ENCODE measurements at regions not wholly inside any gene's neighbourhood (a gene's known extent, or its start where the extent isn't known, plus 50 kb on each side); places are given as distances from the start of the nearest gene placed in this dataset.
"Not testable (repeated sequence)": the region's sequence is repeated elsewhere in the genome, so short reads cannot be mapped to it uniquely, and the experiment has no call there.

DNA sequence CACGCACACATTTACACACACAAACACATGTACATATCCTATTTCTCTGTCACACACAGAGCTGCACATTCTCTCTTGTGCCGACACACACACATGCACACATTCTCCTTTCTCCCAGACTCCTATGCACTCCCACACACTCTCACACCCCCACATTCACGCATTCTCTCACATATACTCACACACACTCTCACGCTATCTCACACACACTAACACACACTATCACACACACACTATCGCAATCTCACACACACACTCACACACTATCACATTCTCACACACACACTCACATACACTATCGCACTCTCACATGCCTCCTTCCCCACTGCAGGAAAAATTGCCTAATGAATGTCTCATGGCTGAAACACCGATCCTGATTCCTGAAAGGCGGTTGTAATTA, 450.7 kb downstream of the AACS start:
- DNase-seq, result no peak

- no peak for DNase-seq
These were observed 452.8 kb downstream of the AACS start for GRCh38 chr12:125518074-125518473.

DNA sequence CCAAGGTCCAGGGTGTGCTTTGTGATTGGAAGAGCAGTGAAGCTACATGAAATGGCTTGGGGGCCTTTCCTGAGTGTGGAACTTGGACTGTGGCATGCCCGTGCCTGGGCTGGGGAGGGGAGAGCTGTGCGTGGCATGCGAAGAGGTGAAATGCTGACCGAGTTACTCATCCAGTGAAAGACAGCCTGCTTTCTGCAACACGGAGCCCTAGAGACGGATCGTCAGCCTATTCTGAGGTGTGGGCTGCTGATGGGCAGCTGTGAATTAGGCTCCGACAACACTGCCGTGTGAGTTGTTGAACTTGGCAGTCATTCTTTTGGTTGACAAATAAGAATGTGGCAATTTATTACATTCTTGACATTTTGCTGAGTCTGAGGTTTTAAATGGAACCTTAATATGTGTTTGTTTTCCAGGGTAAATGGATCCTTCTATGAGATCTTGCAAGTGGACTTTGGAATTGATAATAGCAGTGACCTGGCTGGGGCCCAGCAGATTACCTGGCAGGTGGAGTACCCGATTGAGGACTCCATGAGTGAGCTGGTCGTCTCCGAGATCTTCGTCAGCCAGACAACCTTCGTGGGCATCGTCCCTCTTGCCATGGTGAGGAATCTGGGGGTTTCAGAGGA, 453.9 kb downstream of the AACS start:
- no peak for DNase-seq

GRCh38 chr12:125525879-125526278, 460.6 kb downstream of the AACS start:
- DNase-seq, result no peak

DNA sequence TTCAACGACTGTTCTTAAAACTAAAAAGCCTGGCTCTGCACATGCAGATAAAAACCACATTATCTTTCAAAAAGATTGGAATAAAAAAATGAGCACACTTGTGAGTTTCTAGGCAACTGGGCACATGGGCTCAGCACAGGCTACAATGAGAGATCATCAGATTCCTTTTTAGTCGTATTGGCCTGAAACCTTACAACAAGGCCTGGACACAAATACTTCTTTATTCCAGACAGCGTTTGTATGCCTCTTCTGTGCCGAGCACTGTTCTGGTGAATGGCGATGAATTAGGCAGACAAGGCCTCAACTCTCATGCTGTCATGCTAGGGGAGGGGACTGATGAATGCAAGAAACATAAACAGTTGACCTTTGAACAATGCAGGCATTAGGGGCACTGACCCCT, 463.0 kb downstream of the AACS start:
- DNase-seq, result no peak

- no peak for DNase-seq
These were observed 465.0 kb downstream of the AACS start for GRCh38 chr12:125530201-125530600.

- no peak for DNase-seq
These were observed 465.6 kb downstream of the AACS start for GRCh38 chr12:125530876-125531275.

DNA sequence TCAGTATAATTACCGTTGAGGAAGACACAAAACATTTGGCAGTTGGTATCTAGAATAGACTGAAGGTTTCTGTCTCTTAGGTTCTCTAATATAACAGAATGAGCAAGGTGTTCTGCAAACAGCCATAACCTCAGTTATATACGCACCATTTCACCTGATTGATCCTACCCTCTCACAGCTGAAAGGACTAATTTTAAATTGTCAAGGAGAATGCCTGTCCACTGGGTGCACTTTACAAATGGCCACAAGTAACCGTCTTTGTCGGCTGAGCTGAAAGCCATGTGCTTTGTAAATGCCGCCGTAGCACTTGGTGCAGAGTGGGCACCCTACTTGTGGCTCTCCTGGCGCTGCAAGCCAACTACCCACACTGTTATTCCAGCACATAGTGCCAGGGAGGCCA, 466.3 kb downstream of the AACS start:
- DNase-seq, result no peak

DNA sequence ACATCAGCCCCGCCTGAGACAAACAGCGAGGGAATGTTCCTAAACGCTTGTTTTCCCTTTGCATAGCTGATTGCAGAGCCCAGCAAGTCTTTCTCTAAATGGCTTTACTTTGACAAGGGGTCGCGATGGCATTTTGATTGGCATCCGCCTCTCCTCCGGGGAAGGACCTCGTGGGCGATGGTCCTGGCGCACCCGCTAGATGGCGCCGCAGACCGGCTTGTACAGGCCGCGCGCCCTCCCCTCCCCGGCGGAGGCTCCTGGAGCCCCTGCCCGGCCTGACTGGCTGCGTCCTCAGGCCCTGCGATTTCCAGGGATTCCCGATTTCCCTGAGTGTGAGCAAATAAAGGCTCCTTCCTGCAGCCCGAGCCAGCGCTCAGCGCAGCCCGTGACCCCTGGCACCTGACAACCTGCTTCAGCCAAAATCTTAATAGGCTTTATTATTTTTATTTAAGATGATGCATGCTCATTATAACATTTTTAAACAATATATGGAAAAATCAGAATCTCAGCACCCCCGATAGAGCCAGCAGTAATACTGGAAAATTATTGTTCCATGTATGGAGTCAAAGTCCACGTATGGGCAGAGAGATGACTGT, 468.3 kb downstream of the AACS start:
- DNase-seq, result no peak

DNA sequence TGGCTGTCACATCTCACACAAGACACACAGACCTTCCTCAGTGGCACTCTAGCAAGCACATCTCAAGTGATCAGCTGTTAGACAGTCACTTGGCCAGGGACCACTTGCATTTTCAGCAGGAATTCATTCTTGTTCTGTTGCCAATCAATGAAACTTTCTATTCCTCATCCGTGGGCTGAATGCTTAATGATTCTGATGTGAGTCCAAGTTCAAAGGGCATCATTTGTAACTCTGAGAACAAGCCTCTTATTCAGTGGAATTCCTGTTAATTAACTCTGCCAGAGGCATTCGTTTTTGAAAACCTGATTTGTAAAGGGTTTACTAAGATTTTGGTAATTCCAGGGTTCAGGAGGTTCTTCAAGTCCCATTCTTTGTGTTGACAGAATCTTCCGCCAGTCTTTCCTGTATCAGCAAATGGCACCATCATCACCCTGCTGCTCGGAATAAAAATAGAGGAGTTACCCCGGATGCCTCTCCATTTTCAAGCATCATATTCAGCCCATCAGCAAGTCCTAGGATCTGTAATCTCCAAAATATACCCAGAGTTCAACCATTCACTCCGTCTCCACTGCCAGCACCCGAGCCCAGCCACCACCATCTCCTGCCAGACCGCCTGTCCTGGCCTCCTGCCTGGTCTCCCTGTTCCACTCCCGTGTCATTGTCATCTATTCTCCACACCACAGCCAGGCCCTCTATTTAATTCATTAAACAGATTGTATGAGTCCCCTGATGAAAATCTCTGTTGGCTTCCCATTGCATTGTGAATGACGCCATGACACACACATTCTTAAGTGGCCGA, 473.4 kb downstream of the AACS start:
- DNase-seq, result no peak

DNA sequence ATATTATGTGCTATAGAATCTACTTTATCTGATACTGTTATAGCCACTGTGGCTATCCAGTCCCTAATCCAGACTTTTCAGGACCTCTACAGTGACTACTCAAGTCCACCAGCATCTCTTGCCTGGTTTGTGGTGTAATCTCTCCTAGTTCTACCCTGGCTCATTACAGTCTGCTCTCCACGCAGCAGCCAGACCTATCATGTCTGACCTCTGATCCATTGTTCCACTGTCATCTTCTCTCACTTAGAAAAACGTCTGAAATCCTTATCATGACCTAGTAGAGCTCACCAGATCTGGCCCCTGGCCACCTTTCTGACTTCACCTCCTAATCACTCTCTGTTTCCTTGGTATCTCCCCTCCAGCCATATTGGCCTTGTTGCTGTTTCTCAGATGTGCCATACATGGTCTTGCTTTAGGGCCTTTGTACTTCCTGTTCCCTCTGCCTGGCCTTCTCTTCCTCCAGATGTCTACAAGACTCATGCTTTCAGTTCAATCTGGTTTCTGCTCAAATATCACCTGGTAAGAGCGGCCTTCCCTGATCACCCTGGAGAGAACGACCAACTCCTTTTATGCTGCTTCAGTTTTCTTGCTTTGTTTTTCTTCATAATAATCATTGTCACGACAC, 475.5 kb downstream of the AACS start:
- no peak for DNase-seq

GRCh38 chr12:125544960-125545359, 479.7 kb downstream of the AACS start:
- no peak for DNase-seq

GRCh38 chr12:125549171-125549570, 483.9 kb downstream of the AACS start:
- no peak for DNase-seq

- DNase-seq, result no peak
These were observed 484.6 kb downstream of the AACS start for GRCh38 chr12:125549836-125550235.

GRCh38 chr12:125552295-125552694, 487.1 kb downstream of the AACS start:
- no peak for DNase-seq

- not testable (repeated sequence) for DNase-seq
These were observed 495.8 kb downstream of the AACS start for GRCh38 chr12:125561008-125561407.

- DNase-seq, result no peak
These were observed 499.5 kb downstream of the AACS start for GRCh38 chr12:125564753-125565152.

DNA sequence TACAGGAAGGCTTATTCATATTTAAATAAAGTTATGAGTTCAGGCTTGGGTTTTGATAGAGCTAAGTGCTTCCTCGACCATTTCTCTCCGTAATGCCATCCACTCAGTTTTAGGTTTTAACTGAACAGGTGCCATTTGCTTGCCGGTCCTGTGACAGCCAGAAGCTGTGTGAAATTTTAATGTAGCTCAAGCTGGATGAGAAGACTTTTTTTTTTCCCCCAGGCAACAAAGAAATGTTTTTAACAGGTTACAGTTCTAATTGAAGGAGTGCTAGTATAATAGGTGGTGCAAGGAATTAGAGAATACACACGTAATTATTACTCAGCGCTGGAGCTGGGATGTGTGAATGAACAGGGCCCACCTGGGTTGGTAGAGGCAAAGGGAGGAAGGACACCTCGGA, 502.3 kb downstream of the AACS start:
- no peak for DNase-seq

DNA sequence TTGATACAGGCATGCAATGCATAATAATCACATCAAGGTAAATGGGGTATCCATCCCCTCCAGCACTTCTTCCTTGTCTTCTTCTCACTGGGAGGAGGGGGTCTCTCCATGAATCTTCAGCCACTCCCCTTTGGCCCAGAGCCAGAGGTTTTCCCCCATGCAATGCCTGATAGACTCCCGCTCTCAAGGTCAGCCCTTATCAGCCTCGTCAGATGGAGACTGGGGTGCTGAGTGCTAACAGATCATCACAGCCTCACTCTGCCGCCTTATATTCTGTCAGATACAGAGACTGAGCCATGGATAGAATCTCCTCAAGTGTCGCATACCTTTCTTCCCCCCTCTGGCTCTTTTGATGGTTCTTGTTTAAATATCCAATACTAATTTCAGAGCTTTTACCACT, 503.1 kb downstream of the AACS start:
- no peak for DNase-seq

GRCh38 chr12:125573271-125573670, 508.0 kb downstream of the AACS start:
- no peak for DNase-seq

DNA sequence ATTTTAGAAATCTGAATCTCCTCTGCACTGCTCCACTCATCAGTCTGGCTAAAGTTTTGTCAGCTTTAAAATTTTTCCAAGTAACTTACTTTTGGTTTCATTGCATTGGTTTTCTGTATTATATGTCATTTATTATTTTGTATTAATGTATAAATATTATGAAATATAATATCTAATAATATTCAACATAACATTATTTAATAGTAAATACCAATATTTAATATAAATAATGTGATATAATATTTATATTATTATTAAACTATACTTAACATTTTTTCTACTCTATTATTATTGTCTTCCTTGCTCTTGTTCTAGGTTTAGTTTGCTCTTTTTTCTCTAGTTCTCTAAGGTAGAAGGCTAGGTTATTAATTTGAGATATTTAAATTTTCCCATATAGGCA, 512.1 kb downstream of the AACS start:
- DNase-seq, result no peak

DNA sequence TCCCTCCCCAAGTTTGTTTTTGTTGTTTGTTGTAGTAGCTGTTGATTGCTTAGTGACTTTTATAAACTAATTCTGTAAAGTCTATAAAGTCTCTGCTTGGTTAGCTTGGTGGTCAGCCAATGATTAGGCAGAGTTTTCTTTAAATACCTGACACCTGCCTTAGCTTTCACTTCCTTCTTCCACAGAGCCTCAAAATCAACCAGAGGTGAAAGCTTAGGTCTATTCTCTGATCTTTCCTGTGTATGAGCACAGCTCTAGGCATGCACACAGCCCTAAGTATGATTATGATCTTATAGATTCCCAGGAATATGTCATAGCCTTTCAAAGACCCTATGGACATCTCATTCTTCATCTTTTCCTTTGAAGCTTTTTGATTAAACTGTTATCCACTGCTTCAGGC, 514.7 kb downstream of the AACS start:
- DNase-seq, result no peak

DNA sequence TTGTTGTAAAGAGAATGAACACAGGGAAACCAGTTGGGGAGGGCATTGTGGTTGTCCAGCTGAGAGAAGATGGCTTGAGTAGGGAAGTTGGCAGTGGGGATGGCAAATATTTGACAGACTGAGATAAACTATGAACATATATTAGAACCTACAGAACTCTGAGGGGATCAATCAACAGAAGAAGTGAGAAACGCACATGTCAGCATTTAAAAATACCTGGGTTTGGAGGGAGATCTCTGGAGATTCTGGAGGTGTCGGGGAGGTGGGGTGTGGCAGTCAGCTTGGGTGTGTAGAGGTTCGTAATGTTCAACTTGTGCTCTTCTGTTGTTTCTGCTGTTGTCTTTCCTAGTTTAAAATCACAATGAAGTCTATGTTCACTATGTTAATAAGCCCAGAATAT, 517.8 kb downstream of the AACS start:
- DNase-seq, result no peak

- DNase-seq, result no peak
These were observed 521.2 kb downstream of the AACS start for GRCh38 chr12:125586441-125586840.

Measured in NCI-H1417 treated with DMSO at 0.1 percent for 48 hours (cell line).